ENCODE measurements at regions not wholly inside any gene's neighbourhood (a gene's known extent, or its start where the extent isn't known, plus 50 kb on each side); places are given as distances from the start of the nearest gene placed in this dataset.

DNA sequence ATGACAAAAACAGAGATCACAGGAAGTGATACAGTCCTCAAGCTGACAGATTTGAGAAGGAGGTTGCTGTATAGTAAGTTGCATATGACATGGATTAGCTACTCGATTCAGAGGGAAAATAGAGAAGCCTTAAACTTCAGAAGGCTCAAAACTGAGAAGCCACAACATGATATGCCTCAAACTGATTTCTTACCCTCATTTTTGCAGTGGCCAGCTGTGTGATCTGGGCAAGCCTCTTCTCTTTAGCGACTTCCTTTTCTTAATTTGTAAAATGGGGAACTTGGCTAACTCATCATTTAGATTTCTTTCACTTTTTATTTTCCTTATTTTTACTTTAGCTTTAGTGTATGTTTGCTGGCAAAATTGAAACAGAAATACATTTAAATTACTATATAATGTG, 421.1 kb downstream of the KIF4B start:
- Histone ChIP-seq H4K20me1 (ENCODE audit: insufficient read depth, low read length) (no peaks in the 10 kb centered on the region), H3K27ac (ENCODE audit: low read depth, low read length, poor library complexity, severe bottlenecking) (no peak overlapping the region), H3K79me2 (ENCODE audit: insufficient read depth, low read depth, low read length) (no peaks in the 10 kb centered on the region), H3K36me3 (ENCODE audit: insufficient read depth, low read length) (no peaks in the 10 kb centered on the region), H3K9me2 (ENCODE audit: insufficient read depth, low read length) (no peaks in the 10 kb centered on the region), H2AFZ (ENCODE audit: low read length) (no peak overlapping the region), H3K4me2 (ENCODE audit: low read length) (no peak overlapping the region), H3K9me3 (ENCODE audit: low read length) (no peaks in the 10 kb centered on the region), H3K4me3 (ENCODE audit: low read depth, low read length, poor library complexity, severe bottlenecking) (no peak overlapping the region), H3K4me1 (ENCODE audit: insufficient read depth, low read length, poor library complexity, severe bottlenecking) (no peaks in the 10 kb centered on the region)
- ChIA-PET POLR2A (no interaction called here), CTCF (ENCODE audit: unreplicated experiment) (no interaction called here)
- no TSS peak for BruUV-seq (replicated peaks)
- DNase-seq (ENCODE audit: low spot score) = no peak
- no peak for TF ChIP-seq EZH2phosphoT487 (IDR thresholded peaks at IDR 0.05; ENCODE audit: borderline replicate concordance, low read depth, low read length)
- TF ChIP-seq, protein P1, sequence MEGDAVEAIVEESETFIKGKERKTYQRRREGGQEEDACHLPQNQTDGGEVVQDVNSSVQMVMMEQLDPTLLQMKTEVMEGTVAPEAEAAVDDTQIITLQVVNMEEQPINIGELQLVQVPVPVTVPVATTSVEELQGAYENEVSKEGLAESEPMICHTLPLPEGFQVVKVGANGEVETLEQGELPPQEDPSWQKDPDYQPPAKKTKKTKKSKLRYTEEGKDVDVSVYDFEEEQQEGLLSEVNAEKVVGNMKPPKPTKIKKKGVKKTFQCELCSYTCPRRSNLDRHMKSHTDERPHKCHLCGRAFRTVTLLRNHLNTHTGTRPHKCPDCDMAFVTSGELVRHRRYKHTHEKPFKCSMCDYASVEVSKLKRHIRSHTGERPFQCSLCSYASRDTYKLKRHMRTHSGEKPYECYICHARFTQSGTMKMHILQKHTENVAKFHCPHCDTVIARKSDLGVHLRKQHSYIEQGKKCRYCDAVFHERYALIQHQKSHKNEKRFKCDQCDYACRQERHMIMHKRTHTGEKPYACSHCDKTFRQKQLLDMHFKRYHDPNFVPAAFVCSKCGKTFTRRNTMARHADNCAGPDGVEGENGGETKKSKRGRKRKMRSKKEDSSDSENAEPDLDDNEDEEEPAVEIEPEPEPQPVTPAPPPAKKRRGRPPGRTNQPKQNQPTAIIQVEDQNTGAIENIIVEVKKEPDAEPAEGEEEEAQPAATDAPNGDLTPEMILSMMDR (conservative IDR thresholded peaks at IDR 0.05; ENCODE audit: low read length) = no peak
- intact Hi-C loops (cut with micrococcal nuclease; ENCODE audit: unreplicated experiment) = no loop called here

DNA sequence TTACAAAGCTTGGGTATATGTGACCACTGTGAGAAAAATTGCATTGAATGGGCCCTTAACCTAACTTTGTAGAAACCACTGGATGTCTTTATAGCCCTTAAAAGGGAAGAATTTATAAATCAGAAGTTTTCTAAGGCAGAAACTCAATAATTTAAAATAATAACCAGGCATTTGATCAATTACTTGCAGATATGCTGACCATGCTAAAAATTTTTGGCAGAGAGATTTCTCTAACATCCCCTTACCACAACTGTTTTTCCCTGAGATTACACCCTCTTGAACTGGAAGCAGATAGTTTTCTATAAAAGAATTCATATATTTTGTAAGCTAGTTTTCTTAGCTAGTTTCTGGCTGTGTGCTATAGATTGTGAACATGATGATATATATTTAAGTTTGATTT, 428.3 kb downstream of the KIF4B start:
- DNase-seq (ENCODE audit: low spot score) = no peak
- Histone ChIP-seq H3K79me2 (ENCODE audit: insufficient read depth, low read depth, low read length) (no peaks in the 10 kb centered on the region), H3K4me2 (ENCODE audit: low read length) (no peak overlapping the region), H3K36me3 (ENCODE audit: insufficient read depth, low read length) (no peaks in the 10 kb centered on the region), H4K20me1 (ENCODE audit: insufficient read depth, low read length) (no peaks in the 10 kb centered on the region), H3K9me2 (ENCODE audit: insufficient read depth, low read length) (no peaks in the 10 kb centered on the region), H2AFZ (ENCODE audit: low read length) (no peak overlapping the region), H3K4me3 (ENCODE audit: low read depth, low read length, poor library complexity, severe bottlenecking) (no peak overlapping the region), H3K4me1 (ENCODE audit: insufficient read depth, low read length, poor library complexity, severe bottlenecking) (no peaks in the 10 kb centered on the region), H3K27ac (ENCODE audit: low read depth, low read length, poor library complexity, severe bottlenecking) (no peak overlapping the region), H3K9me3 (ENCODE audit: low read length) (no peaks in the 10 kb centered on the region)
- TF ChIP-seq, protein P1 (conservative IDR thresholded peaks at IDR 0.05; ENCODE audit: low read length) = no peak
- no peak for TF ChIP-seq EZH2phosphoT487 (IDR thresholded peaks at IDR 0.05; ENCODE audit: borderline replicate concordance, low read depth, low read length)
- CTCF ChIA-PET (ENCODE audit: unreplicated experiment) = no interaction called here
- intact Hi-C loops (cut with micrococcal nuclease; ENCODE audit: unreplicated experiment) = no loop called here
- BruUV-seq (replicated peaks) = no TSS peak
- POLR2A ChIA-PET = no interaction called here

DNA sequence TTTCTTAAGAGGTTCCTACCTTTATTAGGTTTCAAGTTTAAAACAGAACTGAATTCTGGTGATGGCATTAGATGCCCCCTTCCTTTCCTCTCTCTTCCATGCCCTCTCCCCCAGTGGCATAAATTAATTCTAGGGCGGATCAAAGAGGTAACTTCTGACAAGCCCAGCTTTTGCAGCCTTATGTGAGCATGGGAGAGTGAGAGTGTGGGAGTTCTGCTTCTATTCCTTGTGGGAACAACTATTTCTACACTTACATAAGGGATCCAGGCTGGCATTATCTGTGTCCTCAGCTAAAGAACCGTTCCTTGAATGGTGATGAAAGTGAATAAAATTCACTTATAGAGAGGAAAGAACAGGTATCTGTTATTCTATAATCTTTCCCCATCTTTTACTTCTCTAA, 437.6 kb downstream of the KIF4B start:
- H3K27ac ChIP-seq (ENCODE audit: low read depth, low read length, poor library complexity, severe bottlenecking) = no peak overlapping the region
- POLR2A ChIA-PET = no interaction called here
- intact Hi-C loops (cut with micrococcal nuclease; ENCODE audit: unreplicated experiment) = no loop called here
- H4K20me1 ChIP-seq (ENCODE audit: insufficient read depth, low read length) = no peaks in the 10 kb centered on the region
- no peaks in the 10 kb centered on the region for H3K36me3 ChIP-seq (ENCODE audit: insufficient read depth, low read length)
- TF ChIP-seq, protein P1 (conservative IDR thresholded peaks at IDR 0.05; ENCODE audit: low read length) = no peak
- TF ChIP-seq EZH2phosphoT487 (IDR thresholded peaks at IDR 0.05; ENCODE audit: borderline replicate concordance, low read depth, low read length) = no peak
- H3K9me3 ChIP-seq (ENCODE audit: low read length) = no peaks in the 10 kb centered on the region
- no peak overlapping the region for H2AFZ ChIP-seq (ENCODE audit: low read length)
- no TSS peak for BruUV-seq (replicated peaks)
- H3K4me2 ChIP-seq (ENCODE audit: low read length) = no peak overlapping the region
- H3K79me2 ChIP-seq (ENCODE audit: insufficient read depth, low read depth, low read length) = no peaks in the 10 kb centered on the region
- H3K4me3 ChIP-seq (ENCODE audit: low read depth, low read length, poor library complexity, severe bottlenecking) = no peak overlapping the region
- H3K4me1 ChIP-seq (ENCODE audit: insufficient read depth, low read length, poor library complexity, severe bottlenecking) = no peaks in the 10 kb centered on the region
- no peaks in the 10 kb centered on the region for H3K9me2 ChIP-seq (ENCODE audit: insufficient read depth, low read length)
- no peak for DNase-seq (ENCODE audit: low spot score)
- CTCF ChIA-PET (ENCODE audit: unreplicated experiment) = no interaction called here
